Erythroblast (primary cell): ENCODE measurements at regions not wholly inside any gene's neighbourhood (a gene's known extent, or its start where the extent isn't known, plus 50 kb on each side); places are given as distances from the start of the nearest gene placed in this dataset.

Experiments used
- GATA1 ChIP-seq: IDR thresholded peaks from 2 replicates; pipeline ENCODE4 v1.6.1; 2011; ENCODE audit warnings: low read depth, mild to moderate bottlenecking, control low read depth, low read length, moderate library complexity
- POLR2A ChIP-seq: IDR thresholded peaks from 2 replicates; pipeline ENCODE4 v1.6.1; 2011; ENCODE audit warnings: mild to moderate bottlenecking, low read length

- no peak for TF ChIP-seq POLR2A
- no peak for TF ChIP-seq GATA1
Observed at GRCh38 chr7:17408904-17409290, 110.4 kb downstream of the AHR start.
